Gastrocnemius medialis (tissue), 4 donors: ENCODE measurements at regions not wholly inside any gene's neighbourhood (a gene's known extent, or its start where the extent isn't known, plus 50 kb on each side); places are given as distances from the start of the nearest gene placed in this dataset.

Experiments
- CTCF ChIP-seq, 5 experiments: fragments of 450-650 bp in 3 of 5; fragments of 200-600 bp in 2 of 5; sonication (generic) in 2 of 5; IDR thresholded peaks in 4 of 5; conservative IDR thresholded peaks in 1 of 5; 1 replicate in 4 of 5; 2 replicates in 1 of 5; pipeline ENCODE4 v1.5.1; 2016 to 2019; ENCODE audit warnings: antibody characterized with exemption in 5 of 5, mild to moderate bottlenecking in 3 of 5, moderate library complexity in 3 of 5
- POLR2A ChIP-seq, 2 donors: fragments of 450-650 bp; IDR thresholded peaks; one replicate each; pipeline ENCODE4 v1.6.1; 2017; ENCODE audit warnings: antibody characterized with exemption in 2 of 2, mild to moderate bottlenecking in 2 of 2, moderate library complexity in 2 of 2

- TF ChIP-seq CTCF (IDR thresholded peaks at IDR 0.05 in 4 of 5, conservative IDR thresholded peaks at IDR 0.05 in 1 of 5) (no peak), POLR2A (IDR thresholded peaks at IDR 0.05) (no peak)
These were observed 670.9 kb downstream of the TOX3 start for GRCh38 chr16:51875834-51876600.
